Activated CD4-positive, alpha-beta T cell treated with anti-CD3 and anti-CD28 coated beads, Interleukin-2, amount 10 ng/mL, durations not matched to agents 24 days and 14 days (primary cell): ENCODE measurements at regions not wholly inside any gene's neighbourhood (a gene's known extent, or its start where the extent isn't known, plus 50 kb on each side); places are given as distances from the start of the nearest gene placed in this dataset.

Experiments
- DNase-seq: peaks from one replicate; pipeline ENCODE4 v3.0.0; 2022
- H3K27ac Mint-ChIP-seq: one replicate; pipeline ENCODE4 v1.8.0; 2022; ENCODE audit warnings: mild to moderate bottlenecking, mixed read lengths
- H3K27me3 Mint-ChIP-seq: one replicate; pipeline ENCODE4 v1.8.0; 2022; ENCODE audit warnings: mixed read lengths
- H3K36me3 Mint-ChIP-seq: one replicate; pipeline ENCODE4 v1.8.0; 2022; ENCODE audit warnings: low read depth, mild to moderate bottlenecking, mixed read lengths
- H3K4me1 Mint-ChIP-seq: one replicate; pipeline ENCODE4 v1.8.0; 2021; ENCODE audit warnings: mixed read lengths
- H3K4me3 Mint-ChIP-seq: one replicate; pipeline ENCODE4 v1.8.0; 2022; ENCODE audit warnings: mild to moderate bottlenecking, moderate library complexity, mixed read lengths
- H3K9me3 Mint-ChIP-seq: one replicate; pipeline ENCODE4 v1.8.0; 2021; ENCODE audit warnings: mixed read lengths
- intact Hi-C: fragments of 100-400 bp; cut with micrococcal nuclease; formaldehyde crosslinking; loops from one replicate; pipeline ENCODE4 v1.15.1; 2023

DNA sequence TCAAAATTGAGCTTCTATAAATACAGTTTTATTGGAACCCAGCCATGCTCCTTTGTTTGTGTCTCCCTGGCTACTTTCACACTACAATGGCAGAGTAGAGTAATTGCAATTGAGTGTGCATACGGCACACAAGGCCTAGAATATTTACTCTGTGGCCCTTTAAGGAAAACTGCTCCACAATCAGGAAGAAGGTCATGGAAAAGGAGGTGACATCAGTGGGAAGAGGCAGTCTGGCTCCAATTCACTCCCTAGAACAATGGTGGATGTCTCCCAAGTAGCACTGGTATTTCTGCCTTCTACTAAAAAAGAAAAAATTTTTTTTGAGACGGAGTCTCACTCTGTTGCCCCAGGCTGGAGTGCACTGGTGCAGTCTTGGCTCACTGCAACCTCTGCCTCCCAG lies 51.3 kb downstream of the KRTAP19-8 start:
- no peak overlapping the region for H3K4me3 Mint-ChIP-seq
- no peak overlapping the region for H3K27ac Mint-ChIP-seq
- intact Hi-C loops = no loop called here

DNA sequence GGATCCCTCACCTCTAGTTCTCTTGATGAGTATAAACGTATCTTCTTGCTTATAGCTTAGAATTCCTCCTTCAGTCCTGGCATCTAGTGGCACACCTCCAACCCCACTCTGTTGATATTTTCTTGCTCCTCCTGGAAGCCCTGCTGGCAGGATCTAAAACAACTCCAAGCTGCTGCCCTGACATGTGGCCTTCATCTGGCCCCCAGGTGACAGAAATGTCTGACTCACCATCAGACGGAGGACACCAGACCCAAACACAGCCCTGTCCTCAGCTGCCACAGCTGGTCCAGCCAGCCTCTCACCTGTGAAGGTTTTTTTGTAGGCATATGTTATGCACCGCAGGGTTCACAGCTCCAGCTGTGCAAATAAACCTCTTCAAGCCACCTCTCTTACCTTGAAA lies 53.4 kb downstream of the KRTAP19-8 start:
- intact Hi-C loops = no loop called here
- no peaks in the 10 kb centered on the region for H3K9me3 Mint-ChIP-seq
- peaks cover 16% of the 10 kb centered on the region for H3K27me3 Mint-ChIP-seq
- no peaks in the 10 kb centered on the region for H3K36me3 Mint-ChIP-seq
- H3K4me1 Mint-ChIP-seq = no peaks in the 10 kb centered on the region
- DNase-seq = no peak
- no peak overlapping the region for H3K27ac Mint-ChIP-seq
- no peak overlapping the region for H3K4me3 Mint-ChIP-seq

More for the DNA sequence above, 51.3 kb downstream of the KRTAP19-8 start:
- Mint-ChIP-seq H3K27me3 (peaks cover 20% of the 10 kb centered on the region), H3K4me1 (no peaks in the 10 kb centered on the region), H3K9me3 (no peaks in the 10 kb centered on the region), H3K36me3 (no peaks in the 10 kb centered on the region)
- no peak for DNase-seq

DNA sequence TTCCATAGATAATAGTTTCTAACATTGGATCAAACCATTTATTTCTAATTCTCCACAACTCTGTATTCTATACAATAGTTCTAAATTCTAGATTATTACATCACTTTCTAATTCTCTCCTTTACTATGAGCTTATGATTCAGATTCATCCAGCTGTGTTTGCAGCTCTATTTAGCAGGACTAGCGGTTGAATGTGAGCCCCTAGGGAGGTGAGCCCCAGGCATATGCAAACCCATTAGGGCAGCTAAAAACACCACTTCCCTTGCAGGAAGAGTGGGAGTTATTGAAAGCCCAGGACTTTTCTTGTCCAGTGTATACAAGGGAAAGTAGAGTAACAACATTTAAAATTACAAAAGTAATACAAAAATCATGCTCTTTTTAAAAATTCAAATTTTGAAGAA lies 56.9 kb downstream of the KRTAP19-8 start:
- H3K36me3 Mint-ChIP-seq = no peaks in the 10 kb centered on the region
- no peak for DNase-seq
- H3K4me3 Mint-ChIP-seq = no peak overlapping the region
- H3K27ac Mint-ChIP-seq = no peak overlapping the region
- intact Hi-C loops = no loop called here
- no peaks in the 10 kb centered on the region for H3K9me3 Mint-ChIP-seq
- H3K27me3 Mint-ChIP-seq = peaks cover 11% of the 10 kb centered on the region
- H3K4me1 Mint-ChIP-seq = peaks cover 8% of the 10 kb centered on the region

DNA sequence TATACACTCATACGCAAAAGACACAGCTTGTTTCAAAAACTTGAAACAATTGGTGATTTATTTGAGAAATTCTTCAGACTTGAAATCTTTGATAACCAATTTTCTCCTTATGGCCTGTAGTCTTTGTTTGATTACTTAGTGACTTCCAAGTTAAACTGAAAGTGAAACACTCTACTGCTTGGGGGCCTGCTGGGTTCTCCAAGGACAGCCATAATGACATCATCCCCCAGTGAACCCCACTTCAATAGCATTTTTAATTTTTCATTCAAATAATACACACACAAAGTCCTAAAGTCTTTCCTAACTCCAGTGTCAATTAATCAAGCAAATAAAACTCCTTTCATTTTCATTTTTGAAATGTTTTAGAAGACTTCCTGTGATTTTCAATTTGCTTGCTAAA lies 59.2 kb downstream of the KRTAP19-8 start:
- no peaks in the 10 kb centered on the region for H3K36me3 Mint-ChIP-seq
- H3K27me3 Mint-ChIP-seq = peaks cover 3% of the 10 kb centered on the region
- DNase-seq = peak; percentile 60
- peak overlapping the region; percentile 26 for H3K27ac Mint-ChIP-seq
- H3K4me3 Mint-ChIP-seq = peak overlapping the region; percentile 25
- intact Hi-C loops = no loop called here
- no peaks in the 10 kb centered on the region for H3K9me3 Mint-ChIP-seq
- peaks cover 8% of the 10 kb centered on the region for H3K4me1 Mint-ChIP-seq

DNA sequence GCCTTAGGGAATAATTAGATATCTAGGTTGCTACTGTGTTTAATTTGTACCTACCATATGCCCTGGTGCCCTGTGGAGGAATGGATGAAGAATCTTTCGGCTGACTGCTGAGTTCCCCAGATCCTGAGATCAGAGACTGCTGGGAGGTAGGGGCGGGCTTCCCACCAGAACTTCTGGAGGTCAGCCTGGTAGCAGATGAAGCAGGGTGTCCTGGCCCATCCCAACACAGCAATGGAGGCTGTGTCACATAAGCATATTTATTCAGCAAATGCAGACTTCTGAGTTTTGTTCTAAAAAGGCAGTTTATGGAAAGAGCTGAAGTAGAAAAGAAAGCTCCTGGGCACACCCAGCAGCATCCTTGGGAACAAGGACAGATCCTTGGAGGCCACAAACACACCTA lies 74.0 kb downstream of the KRTAP19-8 start:
- DNase-seq = no peak
- H3K27me3 Mint-ChIP-seq = peaks cover 5% of the 10 kb centered on the region
- H3K36me3 Mint-ChIP-seq = no peaks in the 10 kb centered on the region
- no peaks in the 10 kb centered on the region for H3K4me1 Mint-ChIP-seq
- intact Hi-C loops = no loop called here
- no peak overlapping the region for H3K4me3 Mint-ChIP-seq
- H3K27ac Mint-ChIP-seq = no peak overlapping the region
- H3K9me3 Mint-ChIP-seq = no peaks in the 10 kb centered on the region

DNA sequence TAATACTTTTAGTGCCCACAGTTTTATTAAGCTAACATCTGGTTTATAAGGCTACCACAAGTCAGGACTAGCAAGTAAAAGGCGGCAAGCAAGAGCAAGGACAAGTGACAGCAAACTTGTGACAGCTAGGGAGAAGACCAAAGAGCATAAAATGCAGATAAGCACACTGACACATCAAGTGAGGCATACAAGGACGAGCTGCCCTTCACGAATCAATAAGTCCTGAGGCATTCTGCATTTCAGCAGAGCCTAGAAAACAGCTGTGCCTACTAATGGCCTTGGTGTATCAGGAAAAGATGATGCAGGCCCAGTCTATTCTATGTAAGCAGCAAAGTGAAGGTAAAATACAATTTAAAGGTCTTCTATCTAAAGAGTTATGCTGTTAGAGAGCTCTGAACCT lies 74.8 kb downstream of the KRTAP19-8 start:
- H3K36me3 Mint-ChIP-seq = no peaks in the 10 kb centered on the region
- no peaks in the 10 kb centered on the region for H3K9me3 Mint-ChIP-seq
- intact Hi-C loops = no loop called here
- no peak for DNase-seq
- H3K27ac Mint-ChIP-seq = no peak overlapping the region
- no peak overlapping the region for H3K4me3 Mint-ChIP-seq
- no peaks in the 10 kb centered on the region for H3K4me1 Mint-ChIP-seq
- H3K27me3 Mint-ChIP-seq = peaks cover 5% of the 10 kb centered on the region

DNA sequence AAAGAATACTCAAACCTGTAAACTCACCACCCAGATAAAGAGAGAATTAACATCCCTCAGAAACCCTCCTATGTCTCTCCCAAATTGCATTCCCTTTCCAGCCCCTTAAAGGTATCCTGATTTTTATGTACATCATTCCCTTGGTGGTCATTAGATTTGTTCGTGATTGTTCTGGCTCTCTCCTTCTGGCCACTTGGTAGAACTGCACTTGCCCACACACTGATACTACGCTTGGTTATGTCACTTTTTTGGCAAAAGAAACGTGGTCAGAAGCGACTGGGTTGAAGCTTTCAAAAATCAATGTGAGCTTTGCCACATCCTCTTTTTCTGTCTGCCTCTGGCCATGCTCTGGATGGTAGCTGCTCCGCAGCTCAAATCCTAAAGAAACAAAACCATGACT lies 76.3 kb downstream of the KRTAP19-8 start:
- Mint-ChIP-seq H3K27ac (no peak overlapping the region), H3K27me3 (peaks cover 3% of the 10 kb centered on the region), H3K9me3 (no peaks in the 10 kb centered on the region), H3K4me3 (no peak overlapping the region), H3K4me1 (no peaks in the 10 kb centered on the region), H3K36me3 (no peaks in the 10 kb centered on the region)
- intact Hi-C loops = no loop called here
- DNase-seq = no peak

DNA sequence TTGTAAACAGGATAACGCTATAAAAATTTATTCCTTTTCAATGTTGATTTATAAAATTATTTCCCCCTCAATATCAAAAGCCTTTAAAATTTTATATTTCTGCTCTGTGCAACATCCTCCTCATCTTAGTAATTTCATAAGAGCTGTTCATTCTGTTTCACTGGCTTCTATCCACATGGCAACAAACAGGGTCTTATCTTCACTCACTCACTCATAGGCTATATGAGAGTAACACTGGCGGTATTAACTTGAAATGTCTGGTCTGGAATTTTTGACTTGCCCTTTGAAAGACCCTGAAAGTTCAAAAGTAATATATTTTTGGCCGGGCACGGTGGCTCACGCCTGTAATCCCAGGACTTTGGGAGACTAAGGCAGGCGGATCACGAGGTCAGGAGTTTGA lies 77.4 kb upstream of the KRTAP11-1 start:
- Mint-ChIP-seq H3K4me1 (no peaks in the 10 kb centered on the region), H3K36me3 (no peaks in the 10 kb centered on the region), H3K4me3 (no peak overlapping the region), H3K27ac (no peak overlapping the region), H3K27me3 (peaks cover 3% of the 10 kb centered on the region), H3K9me3 (no peaks in the 10 kb centered on the region)
- no peak for DNase-seq
- intact Hi-C loops = no loop called here

DNA sequence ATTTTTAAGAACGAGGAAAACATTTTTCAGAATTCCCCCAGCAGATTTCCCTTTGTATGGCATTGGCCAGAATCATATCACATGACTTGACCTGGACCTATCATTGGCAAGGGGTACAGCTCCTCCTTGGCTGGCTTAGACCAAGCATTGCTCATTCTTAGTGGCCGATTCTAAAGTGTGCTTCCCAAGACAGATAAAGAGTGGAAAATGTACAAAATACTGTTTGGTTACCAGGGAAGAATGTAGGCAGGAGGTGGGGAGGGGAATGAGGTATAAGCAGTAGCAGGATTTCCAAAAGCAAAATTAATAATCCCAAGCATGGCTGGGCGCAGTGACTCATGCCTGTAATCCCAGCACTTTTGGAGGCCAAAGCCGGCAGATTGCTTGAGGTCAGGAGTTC lies 75.6 kb upstream of the KRTAP11-1 start:
- no peak for DNase-seq
- intact Hi-C loops = no loop called here
- peaks cover under 1% of the 10 kb centered on the region for H3K27me3 Mint-ChIP-seq
- H3K4me1 Mint-ChIP-seq = no peaks in the 10 kb centered on the region
- no peaks in the 10 kb centered on the region for H3K9me3 Mint-ChIP-seq
- H3K4me3 Mint-ChIP-seq = no peak overlapping the region
- no peak overlapping the region for H3K27ac Mint-ChIP-seq
- no peaks in the 10 kb centered on the region for H3K36me3 Mint-ChIP-seq

DNA sequence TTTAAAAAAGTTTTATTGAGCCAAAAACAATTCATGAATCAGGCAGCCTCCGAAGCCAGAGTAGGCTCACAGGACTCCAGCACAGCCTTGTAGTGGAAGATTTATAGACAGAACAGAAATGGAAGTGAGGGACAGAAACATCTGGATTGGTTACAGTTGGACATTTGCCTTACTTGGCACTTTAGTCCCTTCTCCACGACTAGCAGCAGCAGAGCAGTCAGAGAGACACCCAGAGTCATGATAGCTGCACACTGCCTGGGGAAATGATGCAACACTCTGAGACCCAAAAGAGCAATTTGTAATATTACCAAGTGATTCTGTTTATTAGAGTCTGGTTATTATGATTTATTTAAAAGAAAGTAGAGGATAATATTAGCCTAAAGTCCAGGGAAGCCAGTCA lies 72.2 kb upstream of the KRTAP11-1 start:
- Mint-ChIP-seq H3K36me3 (no peaks in the 10 kb centered on the region), H3K27ac (no peak overlapping the region)
- intact Hi-C loops = no loop called here

DNA sequence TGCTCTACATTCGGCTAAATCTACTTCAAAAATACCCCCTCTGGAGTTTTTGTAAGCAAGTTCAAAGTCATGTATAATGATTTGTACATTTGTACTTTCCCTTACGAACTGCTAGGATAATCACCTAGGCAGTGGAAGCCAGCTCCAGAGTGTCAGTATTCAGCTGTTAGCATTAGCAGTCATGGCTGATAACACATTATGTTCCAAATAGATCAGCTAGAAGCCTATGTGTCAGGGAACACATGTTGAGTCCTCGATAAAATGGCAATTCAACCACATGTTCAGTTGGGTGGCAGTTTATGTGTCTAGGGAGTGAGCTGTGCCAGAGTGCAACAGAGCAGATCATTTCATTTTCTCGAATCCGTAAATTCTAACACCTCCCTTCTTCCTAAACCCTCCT lies 65.8 kb upstream of the KRTAP11-1 start:
- no peak for DNase-seq
- Mint-ChIP-seq H3K36me3 (no peaks in the 10 kb centered on the region), H3K27ac (no peak overlapping the region), H3K4me1 (no peaks in the 10 kb centered on the region), H3K27me3 (peaks cover 7% of the 10 kb centered on the region), H3K4me3 (no peak overlapping the region), H3K9me3 (no peaks in the 10 kb centered on the region)
- intact Hi-C loops = no loop called here

More for the DNA sequence above, 72.2 kb upstream of the KRTAP11-1 start:
- peaks cover 7% of the 10 kb centered on the region for H3K27me3 Mint-ChIP-seq
- H3K9me3 Mint-ChIP-seq = no peaks in the 10 kb centered on the region
- H3K4me3 Mint-ChIP-seq = no peak overlapping the region
- no peaks in the 10 kb centered on the region for H3K4me1 Mint-ChIP-seq
- DNase-seq = no peak

DNA sequence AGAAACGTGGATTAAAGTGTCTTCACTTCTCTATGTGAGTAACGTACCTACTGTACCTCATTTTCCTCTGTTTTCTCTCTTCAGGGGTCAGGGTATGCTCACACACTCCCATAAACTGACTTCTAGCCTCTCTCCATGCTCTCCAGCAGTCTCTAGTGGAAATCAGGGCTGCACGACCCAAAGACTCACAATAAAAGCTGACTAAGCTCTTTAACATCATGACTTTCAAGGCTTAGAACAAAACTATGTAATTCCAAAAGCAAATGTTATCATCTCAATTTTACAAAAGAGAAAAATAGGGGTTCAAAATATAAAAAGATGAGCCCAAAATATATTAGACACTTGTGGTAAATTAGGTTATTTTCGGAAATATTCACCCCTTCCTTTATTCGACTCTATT lies 62.5 kb upstream of the KRTAP11-1 start:
- Mint-ChIP-seq H3K4me1 (no peaks in the 10 kb centered on the region), H3K27ac (no peak overlapping the region), H3K27me3 (no peaks in the 10 kb centered on the region), H3K9me3 (no peaks in the 10 kb centered on the region), H3K36me3 (no peaks in the 10 kb centered on the region), H3K4me3 (no peak overlapping the region)
- DNase-seq = no peak
- intact Hi-C loops = no loop called here

DNA sequence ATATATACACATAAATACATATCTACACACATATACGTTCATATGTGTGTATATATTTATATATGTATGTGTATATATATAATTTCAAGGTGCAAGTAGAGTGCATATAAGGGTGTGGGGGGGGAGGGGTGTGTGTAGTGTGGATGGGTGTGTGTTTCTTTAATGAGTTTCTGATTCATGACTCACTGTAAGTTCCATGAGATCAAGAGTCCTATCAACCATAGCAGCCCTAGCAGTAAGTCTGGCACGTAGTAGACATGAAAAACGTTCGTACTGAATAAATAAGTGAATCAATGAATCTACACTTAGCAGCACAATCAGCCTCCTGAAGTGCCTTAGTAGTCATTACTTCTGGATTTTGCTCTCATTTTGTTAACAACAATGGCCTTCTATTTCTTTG lies 61.9 kb upstream of the KRTAP11-1 start:
- Mint-ChIP-seq H3K27ac (no peak overlapping the region), H3K4me1 (no peaks in the 10 kb centered on the region), H3K4me3 (no peak overlapping the region), H3K9me3 (no peaks in the 10 kb centered on the region), H3K27me3 (no peaks in the 10 kb centered on the region), H3K36me3 (no peaks in the 10 kb centered on the region)
- DNase-seq = no peak
- intact Hi-C loops = no loop called here

DNA sequence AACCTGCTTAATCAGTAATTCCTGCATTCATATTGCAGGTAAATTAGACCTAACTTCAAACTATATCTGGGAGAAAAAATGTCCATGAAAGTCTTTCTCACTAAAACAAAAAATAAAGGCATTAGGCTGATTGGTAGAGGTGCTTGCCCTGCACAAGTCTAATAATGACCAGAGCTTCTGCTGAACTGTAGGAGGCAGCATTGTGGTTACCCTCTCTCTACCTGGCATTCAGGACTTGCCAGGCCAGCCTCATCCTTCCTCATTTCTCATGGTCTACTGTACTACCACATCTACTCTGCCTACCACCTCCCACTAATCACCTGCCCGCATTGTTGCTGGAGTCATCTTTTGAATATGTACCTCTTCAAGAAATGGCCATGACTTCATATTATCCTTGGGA lies 60.8 kb upstream of the KRTAP11-1 start:
- Mint-ChIP-seq H3K36me3 (no peaks in the 10 kb centered on the region), H3K9me3 (no peaks in the 10 kb centered on the region), H3K4me1 (no peaks in the 10 kb centered on the region), H3K27me3 (no peaks in the 10 kb centered on the region), H3K4me3 (no peak overlapping the region), H3K27ac (no peak overlapping the region)
- no peak for DNase-seq
- intact Hi-C loops = no loop called here

DNA sequence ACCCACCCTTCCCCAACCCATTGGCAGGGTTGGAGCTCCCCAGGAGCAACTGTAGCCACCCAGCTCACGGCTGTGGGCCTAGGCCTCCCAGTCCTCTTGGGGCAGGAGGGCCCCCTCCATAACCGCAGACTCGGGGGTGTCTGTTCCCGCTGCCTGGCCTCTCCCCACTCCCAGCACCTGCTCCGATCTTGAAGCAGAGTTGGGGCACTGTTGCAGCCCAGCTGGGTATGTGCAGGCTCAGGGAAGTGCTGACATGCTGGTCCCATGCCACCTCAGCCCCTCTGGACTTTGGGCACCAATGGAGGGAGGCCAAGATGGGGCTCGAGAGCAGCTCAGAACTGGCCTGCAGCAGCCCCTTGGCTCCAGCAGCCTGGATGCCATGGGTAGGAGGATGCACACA lies 54.8 kb upstream of the KRTAP11-1 start:
- intact Hi-C loops = no loop called here
- Mint-ChIP-seq H3K36me3 (no peaks in the 10 kb centered on the region), H3K4me3 (no peak overlapping the region), H3K9me3 (no peaks in the 10 kb centered on the region), H3K27ac (no peak overlapping the region), H3K27me3 (no peaks in the 10 kb centered on the region), H3K4me1 (no peaks in the 10 kb centered on the region)
- no peak for DNase-seq

DNA sequence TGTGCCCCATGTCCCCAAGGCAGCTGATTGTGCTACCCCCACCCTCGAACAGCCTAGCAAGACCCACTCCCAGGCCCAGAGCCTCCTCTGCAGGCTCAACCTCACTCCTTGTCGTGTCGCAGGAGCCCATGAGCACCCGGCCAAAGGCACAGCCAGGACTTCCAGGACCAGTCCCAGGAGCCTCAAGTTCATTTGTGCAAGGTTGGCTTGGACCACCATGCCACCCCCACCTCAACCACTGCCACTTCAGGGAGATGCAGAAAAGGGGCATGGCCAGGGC lies 54.4 kb upstream of the KRTAP11-1 start:
- intact Hi-C loops = no loop called here
- H3K27ac Mint-ChIP-seq = no peak overlapping the region

More for the DNA sequence above, 54.4 kb upstream of the KRTAP11-1 start:
- H3K4me3 Mint-ChIP-seq = no peak overlapping the region
- no peak for DNase-seq
- H3K36me3 Mint-ChIP-seq = no peaks in the 10 kb centered on the region
- no peaks in the 10 kb centered on the region for H3K4me1 Mint-ChIP-seq
- no peaks in the 10 kb centered on the region for H3K9me3 Mint-ChIP-seq
- no peaks in the 10 kb centered on the region for H3K27me3 Mint-ChIP-seq
